SU-DHL-6 (cell line): ENCODE measurements at regions not wholly inside any gene's neighbourhood (a gene's known extent, or its start where the extent isn't known, plus 50 kb on each side); places are given as distances from the start of the nearest gene placed in this dataset.

ENCODE experiments used
- H2AFZ ChIP-seq: fragments of 200-600 bp; sonication (generic); 2 replicates; pipeline ENCODE4 v1.6.1; 2014; ENCODE audit warnings: low read depth, mild to moderate bottlenecking, moderate library complexity, mixed read lengths, antibody characterized with exemption, low read length; ENCODE audit not compliant: severe bottlenecking
- H3F3A ChIP-seq: fragments of 200-600 bp; shearing (Covaris generic); 2 replicates; pipeline ENCODE4 v1.6.0; 2016; ENCODE audit warnings: antibody characterized with exemption, mild to moderate bottlenecking; ENCODE audit not compliant: insufficient read depth
- H3K27ac ChIP-seq: fragments of 200-600 bp; sonication (generic); 2 replicates; pipeline ENCODE4 v1.5.1; 2016; ENCODE audit warnings: low read depth, mild to moderate bottlenecking, low read length, moderate library complexity, mixed read lengths
- H3K27me3 ChIP-seq: fragments of 200-600 bp; sonication (generic), shearing (Covaris generic); 2 replicates; pipeline ENCODE4 v1.6.0; 2014; ENCODE audit warnings: mild to moderate bottlenecking, low read length
- H3K36me3 ChIP-seq: fragments of 200-600 bp; sonication (generic); 2 replicates; pipeline ENCODE4 v1.6.1; 2014; ENCODE audit warnings: mild to moderate bottlenecking, low read length, mixed read lengths
- H3K4me2 ChIP-seq: fragments of 300-600, 200-600 bp; shearing (Covaris generic), sonication (generic); 2 replicates; pipeline ENCODE4 v1.6.0; 2014; ENCODE audit warnings: low read length, low read depth, mild to moderate bottlenecking; ENCODE audit not compliant: poor library complexity, severe bottlenecking
- H3K4me3 ChIP-seq: fragments of 200-600 bp; sonication (generic); 2 replicates; pipeline ENCODE4 v1.5.1; 2014; ENCODE audit warnings: antibody characterized with exemption, low read length, mild to moderate bottlenecking, mixed read lengths; ENCODE audit not compliant: insufficient read depth, poor library complexity, severe bottlenecking
- H3K79me2 ChIP-seq: fragments of 200-600 bp; sonication (generic); 2 replicates; pipeline ENCODE4 v1.6.1; 2014; ENCODE audit warnings: mild to moderate bottlenecking, low read length, moderate library complexity; ENCODE audit not compliant: insufficient read depth
- H3K9ac ChIP-seq: fragments of 200-600 bp; sonication (generic); 2 replicates; pipeline ENCODE4 v1.7.0; 2014; ENCODE audit warnings: mild to moderate bottlenecking, low read length
- H3K9me2 ChIP-seq: fragments of 200-600 bp; sonication (generic); replicated peaks from 2 replicates; pipeline ENCODE4 v1.6.1; 2014; ENCODE audit warnings: low read length; ENCODE audit not compliant: insufficient read depth
- H3K9me3 ChIP-seq: fragments of 200-600 bp; sonication (generic); 2 replicates; pipeline ENCODE4 v1.6.1; 2014; ENCODE audit warnings: low read length, mixed read lengths; ENCODE audit not compliant: insufficient read depth
- H4K20me1 ChIP-seq: fragments of 200-600 bp; sonication (generic); 2 replicates; pipeline ENCODE4 v1.6.1; 2014; ENCODE audit warnings: low read depth, mild to moderate bottlenecking, antibody characterized with exemption, low read length, moderate library complexity, mixed read lengths
- EZH2phosphoT487 ChIP-seq: fragments of 200-600 bp; sonication (generic), shearing (Covaris generic); conservative IDR thresholded peaks from 2 replicates; pipeline ENCODE4 v1.6.1; 2018; ENCODE audit warnings: mild to moderate bottlenecking, antibody characterized with exemption, low read length, moderate library complexity, mixed read lengths
- TF ChIP-seq, protein P1 (sequence below): fragments of 200-600 bp; sonication (generic); IDR thresholded peaks from one replicate; pipeline ENCODE4 v1.5.1; 2017; ENCODE audit warnings: antibody characterized with exemption, mild to moderate bottlenecking, low read length, moderate library complexity; ENCODE audit not compliant: insufficient read depth, poor library complexity, severe bottlenecking

DNA sequence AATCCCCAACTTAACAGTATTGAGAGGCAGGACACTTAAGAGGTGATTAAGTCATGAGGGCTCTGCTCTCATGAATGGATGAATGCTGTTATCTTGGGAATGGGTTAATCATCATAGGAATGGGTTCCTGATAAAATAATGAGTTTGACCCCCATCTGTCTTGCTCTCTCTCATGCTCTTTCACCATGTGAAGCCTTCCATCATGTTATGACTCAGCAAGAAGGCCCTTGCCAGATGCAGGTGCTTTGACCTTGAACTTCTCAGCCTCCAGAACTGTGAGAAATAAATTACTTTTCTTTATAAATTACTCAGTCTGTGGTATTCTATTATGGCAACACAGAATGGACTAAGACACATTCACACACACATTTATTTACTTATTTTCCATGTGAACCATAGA, 89.0 kb upstream of the PPM1H start:
- Histone ChIP-seq H3K9ac (no peak overlapping the region), H3K27me3 (no peaks in the 10 kb centered on the region), H3K9me3 (no peaks in the 10 kb centered on the region), H3K79me2 (no peaks in the 10 kb centered on the region), H3K27ac (no peak overlapping the region), H3K9me2 (no peaks in the 10 kb centered on the region), H3K4me3 (no peak overlapping the region), H3K4me2 (no peak overlapping the region), H3F3A (no peaks in the 10 kb centered on the region), H2AFZ (no peak overlapping the region), H4K20me1 (no peaks in the 10 kb centered on the region), H3K36me3 (no peaks in the 10 kb centered on the region)
- TF ChIP-seq EZH2phosphoT487: no peak
- TF ChIP-seq, protein P1, sequence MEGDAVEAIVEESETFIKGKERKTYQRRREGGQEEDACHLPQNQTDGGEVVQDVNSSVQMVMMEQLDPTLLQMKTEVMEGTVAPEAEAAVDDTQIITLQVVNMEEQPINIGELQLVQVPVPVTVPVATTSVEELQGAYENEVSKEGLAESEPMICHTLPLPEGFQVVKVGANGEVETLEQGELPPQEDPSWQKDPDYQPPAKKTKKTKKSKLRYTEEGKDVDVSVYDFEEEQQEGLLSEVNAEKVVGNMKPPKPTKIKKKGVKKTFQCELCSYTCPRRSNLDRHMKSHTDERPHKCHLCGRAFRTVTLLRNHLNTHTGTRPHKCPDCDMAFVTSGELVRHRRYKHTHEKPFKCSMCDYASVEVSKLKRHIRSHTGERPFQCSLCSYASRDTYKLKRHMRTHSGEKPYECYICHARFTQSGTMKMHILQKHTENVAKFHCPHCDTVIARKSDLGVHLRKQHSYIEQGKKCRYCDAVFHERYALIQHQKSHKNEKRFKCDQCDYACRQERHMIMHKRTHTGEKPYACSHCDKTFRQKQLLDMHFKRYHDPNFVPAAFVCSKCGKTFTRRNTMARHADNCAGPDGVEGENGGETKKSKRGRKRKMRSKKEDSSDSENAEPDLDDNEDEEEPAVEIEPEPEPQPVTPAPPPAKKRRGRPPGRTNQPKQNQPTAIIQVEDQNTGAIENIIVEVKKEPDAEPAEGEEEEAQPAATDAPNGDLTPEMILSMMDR: no peak

DNA sequence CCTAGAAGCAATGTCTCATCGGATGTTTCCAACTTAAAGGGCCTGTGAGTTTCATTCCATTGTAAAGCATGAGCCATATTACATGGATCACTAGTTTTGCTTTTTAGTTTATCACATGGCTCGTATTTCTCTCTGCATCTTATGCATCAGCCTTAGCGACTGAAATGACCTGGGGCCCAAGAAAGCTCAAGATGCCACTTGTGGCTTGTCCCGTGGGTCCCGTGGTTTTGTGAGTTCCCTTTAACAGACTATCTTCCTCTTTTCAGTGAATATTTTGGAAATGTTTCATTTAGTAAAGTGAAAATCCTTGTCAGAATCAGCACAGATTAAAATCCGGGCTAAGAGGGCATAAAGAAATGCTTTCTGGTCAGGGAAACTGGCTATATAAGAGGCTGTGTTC, 86.2 kb upstream of the PPM1H start:
- H3K79me2 ChIP-seq: no peaks in the 10 kb centered on the region
- no peak overlapping the region for H2AFZ ChIP-seq
- no peaks in the 10 kb centered on the region for H3F3A ChIP-seq
- H3K4me2 ChIP-seq: no peak overlapping the region
- H3K36me3 ChIP-seq: no peaks in the 10 kb centered on the region
- no peaks in the 10 kb centered on the region for H3K9me2 ChIP-seq
- H3K9me3 ChIP-seq: no peaks in the 10 kb centered on the region
- TF ChIP-seq, protein P1: no peak
- no peak for TF ChIP-seq EZH2phosphoT487
- H3K9ac ChIP-seq: no peak overlapping the region
- H3K27ac ChIP-seq: no peak overlapping the region
- no peaks in the 10 kb centered on the region for H4K20me1 ChIP-seq
- no peak overlapping the region for H3K4me3 ChIP-seq
- no peaks in the 10 kb centered on the region for H3K27me3 ChIP-seq

DNA sequence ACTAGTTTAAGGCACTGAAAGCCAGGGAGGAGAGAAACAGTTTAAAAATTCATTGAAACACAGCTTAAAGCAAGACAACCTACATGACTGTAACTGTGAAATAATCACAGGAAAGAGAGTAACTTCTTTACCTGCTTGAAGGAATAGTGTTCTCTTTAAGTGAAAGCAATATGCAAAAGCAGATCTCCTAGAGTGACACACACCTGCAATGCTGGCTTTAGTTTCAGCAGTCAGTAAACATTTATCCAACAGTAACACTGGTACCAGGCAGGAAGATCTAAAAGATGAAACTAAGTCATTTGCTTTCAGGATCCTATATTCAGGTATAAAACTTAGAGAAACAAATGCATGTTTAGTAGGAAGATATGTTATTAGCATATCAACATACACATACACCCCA, 85.3 kb upstream of the PPM1H start:
- Histone ChIP-seq H3F3A (no peaks in the 10 kb centered on the region), H3K27ac (no peak overlapping the region), H3K79me2 (no peaks in the 10 kb centered on the region), H3K9ac (no peak overlapping the region), H3K4me3 (no peak overlapping the region), H3K4me2 (no peak overlapping the region), H3K9me3 (no peaks in the 10 kb centered on the region), H3K27me3 (no peaks in the 10 kb centered on the region), H3K36me3 (no peaks in the 10 kb centered on the region), H4K20me1 (no peaks in the 10 kb centered on the region), H2AFZ (no peak overlapping the region), H3K9me2 (no peaks in the 10 kb centered on the region)
- TF ChIP-seq EZH2phosphoT487: no peak
- TF ChIP-seq, protein P1: no peak

DNA sequence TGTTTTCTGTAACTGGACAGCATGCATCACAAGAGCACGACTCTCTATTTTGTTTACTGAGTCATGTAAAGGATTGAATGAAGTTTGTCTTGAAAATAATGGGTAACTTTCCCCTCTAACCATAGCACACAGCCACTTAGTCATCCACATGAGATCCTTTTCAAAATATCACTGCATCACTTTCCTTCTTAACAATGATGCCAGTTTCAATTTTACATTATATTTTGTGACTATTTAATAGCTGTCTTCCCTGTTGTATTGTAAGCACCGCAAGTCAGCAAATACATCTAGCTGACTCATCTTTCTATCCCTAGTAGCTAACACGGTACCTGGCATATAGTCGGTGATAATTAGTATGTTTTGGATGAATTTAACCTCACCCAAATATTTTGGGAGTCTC, 83.3 kb upstream of the PPM1H start:
- Histone ChIP-seq H2AFZ (no peak overlapping the region), H3K4me2 (no peak overlapping the region), H3K27ac (no peak overlapping the region), H3K4me3 (no peak overlapping the region), H4K20me1 (no peaks in the 10 kb centered on the region), H3K9me2 (no peaks in the 10 kb centered on the region), H3K27me3 (no peaks in the 10 kb centered on the region), H3F3A (no peaks in the 10 kb centered on the region), H3K9me3 (no peaks in the 10 kb centered on the region), H3K36me3 (no peaks in the 10 kb centered on the region), H3K79me2 (no peaks in the 10 kb centered on the region), H3K9ac (no peak overlapping the region)
- no peak for TF ChIP-seq EZH2phosphoT487
- TF ChIP-seq, protein P1: no peak
